H1 (cell line): ENCODE measurements at regions not wholly inside any gene's neighbourhood (a gene's known extent, or its start where the extent isn't known, plus 50 kb on each side); places are given as distances from the start of the nearest gene placed in this dataset.

Source experiments
- CTCF ChIA-PET: fragments of 300-600 bp; sonication (Branson Sonifier 250); formaldehyde crosslinking; loops from one replicate; lab custom pipeline; 2021; ENCODE audit not compliant: partially characterized antibody; lab: Charles Lee
- POLR2A ChIA-PET: fragments of 300-600 bp; sonication (Branson Sonifier 250); formaldehyde crosslinking; loops from one replicate; lab custom pipeline; 2021; ENCODE audit warnings: inconsistent platforms; ENCODE audit not compliant: partially characterized antibody; lab: Charles Lee
- DNase-seq, 2 experiments: peaks; one replicate each; pipeline versions ENCODE4 v3.0.0 to v3.0.0-alpha.2; 2010 to 2022; ENCODE audit warnings: low spot score in 2 of 2, low read depth in 1 of 2, mixed read lengths in 1 of 2
- FAIRE-seq: peaks from 2 replicates; lab custom pipeline; 2011; peaks lifted over from hg19 to GRCh38; lab: Jason Lieb, UNC
- H2AFZ ChIP-seq: 2 replicates; pipeline ENCODE4 v1.8.1; 2012; ENCODE audit warnings: low read length, inconsistent platforms
- H2AK5ac ChIP-seq: 2 replicates; pipeline ENCODE4 v1.6.1; 2013; ENCODE audit warnings: low read depth, low read length
- H2BK120ac ChIP-seq: replicated peaks from 2 replicates; pipeline ENCODE3; 2013; ENCODE audit warnings: low read depth, low read length, inconsistent platforms
- H2BK12ac ChIP-seq: 2 replicates; pipeline ENCODE4 v1.6.1; 2013; ENCODE audit warnings: low read depth, low read length
- H2BK15ac ChIP-seq: 2 replicates; pipeline ENCODE4 v1.6.1; 2013; ENCODE audit warnings: low read length
- H2BK20ac ChIP-seq: 2 replicates; pipeline ENCODE4 v1.6.1; 2013; ENCODE audit warnings: low read length
- H2BK5ac ChIP-seq: 2 replicates; pipeline ENCODE4 v1.6.1; 2013; ENCODE audit warnings: low read depth, low read length
- H3K14ac ChIP-seq: 2 replicates; pipeline ENCODE4 v1.6.1; 2013; ENCODE audit warnings: inconsistent platforms; ENCODE audit not compliant: insufficient read length
- H3K18ac ChIP-seq: 2 replicates; pipeline ENCODE4 v1.6.1; 2013; ENCODE audit warnings: low read length; ENCODE audit errors: extremely low read depth
- H3K23ac ChIP-seq: 2 replicates; pipeline ENCODE4 v1.6.1; 2013; ENCODE audit warnings: inconsistent platforms; ENCODE audit not compliant: insufficient read length
- H3K23me2 ChIP-seq: 2 replicates; pipeline ENCODE4 v1.6.1; 2013; ENCODE audit warnings: low read depth, low read length
- H3K27ac ChIP-seq: 2 replicates; pipeline ENCODE4 v1.6.1; 2011; ENCODE audit warnings: low read depth, low read length, inconsistent platforms
- H3K27me3 ChIP-seq, 4 experiments: replicated peaks in 1 of 4; 1 replicate in 1 of 4; 2 replicates in 3 of 4; pipeline versions ENCODE4 v1.6.1 to v1.8.1; 2011 to 2013; ENCODE audit warnings: low read length in 3 of 4, mild to moderate bottlenecking in 3 of 4, inconsistent platforms in 2 of 4, mixed read lengths in 2 of 4, moderate library complexity in 1 of 4; ENCODE audit not compliant: control insufficient read depth in 3 of 4, insufficient read depth in 3 of 4; ENCODE audit errors: extremely low read depth in 1 of 4
- H3K36me3 ChIP-seq, 4 experiments: 2 replicates each; pipeline versions ENCODE4 v1.6.1 to v1.8.1; 2011 to 2013; ENCODE audit warnings: mild to moderate bottlenecking in 4 of 4, low read length in 3 of 4, moderate library complexity in 2 of 4, control low read depth in 1 of 4, inconsistent platforms in 1 of 4; ENCODE audit not compliant: insufficient read depth in 4 of 4, control insufficient read depth in 2 of 4
- H3K4ac ChIP-seq: replicated peaks from 2 replicates; pipeline ENCODE3; 2013; ENCODE audit warnings: low read length, low read depth, mixed read lengths, inconsistent platforms; ENCODE audit not compliant: insufficient read length
- H3K4me1 ChIP-seq, 4 experiments: replicated peaks in 1 of 4; 1 replicate in 1 of 4; 2 replicates in 3 of 4; pipeline versions ENCODE4 v1.6.1 to v1.8.1; 2011 to 2013; ENCODE audit warnings: low read length in 3 of 4, inconsistent platforms in 2 of 4, mixed read lengths in 1 of 4; ENCODE audit not compliant: insufficient read depth in 4 of 4, control insufficient read depth in 3 of 4
- H3K4me2 ChIP-seq, 2 experiments: 2 replicates each; pipeline versions ENCODE4 v1.6.1 to v1.8.1; 2011 to 2013; ENCODE audit warnings: low read depth in 2 of 2, low read length in 2 of 2, control low read depth in 1 of 2, inconsistent platforms in 1 of 2, mild to moderate bottlenecking in 1 of 2; ENCODE audit not compliant: insufficient read depth in 1 of 2
- H3K4me3 ChIP-seq, 4 experiments: fragments of 200-600, 300-600 bp in 1 of 4; sonication (generic), shearing (Covaris generic), sonication (Bioruptor Twin) in 1 of 4; 2 replicates each; pipeline versions ENCODE4 v1.5.1 to v1.8.1; 2011 to 2016; ENCODE audit warnings: low read length in 4 of 4, low read depth in 3 of 4, control low read depth in 2 of 4, inconsistent platforms in 2 of 4, mild to moderate bottlenecking in 2 of 4, mixed read lengths in 1 of 4, moderate library complexity in 1 of 4; ENCODE audit not compliant: insufficient read depth in 2 of 4; ENCODE audit errors: extremely low read depth in 1 of 4
- H3K56ac ChIP-seq: replicated peaks from 2 replicates; pipeline ENCODE3; 2013; ENCODE audit warnings: low read depth, mild to moderate bottlenecking, mixed read lengths, low read length, inconsistent platforms; ENCODE audit not compliant: insufficient read length
- H3K79me1 ChIP-seq: 2 replicates; pipeline ENCODE4 v1.6.1; 2013; ENCODE audit warnings: low read depth, low read length, control low read depth
- H3K79me2 ChIP-seq, 2 experiments: 2 replicates each; pipeline versions ENCODE4 v1.6.1 to v1.8.1; 2012 to 2013; ENCODE audit warnings: low read length in 2 of 2, mild to moderate bottlenecking in 2 of 2, inconsistent platforms in 1 of 2; ENCODE audit not compliant: insufficient read depth in 2 of 2, control insufficient read depth in 1 of 2
- H3K9ac ChIP-seq, 4 experiments: replicated peaks in 1 of 4; 1 replicate in 1 of 4; 2 replicates in 3 of 4; pipeline versions ENCODE4 v1.6.1 to v1.8.1; 2011 to 2013; ENCODE audit warnings: low read depth in 3 of 4, low read length in 3 of 4, control low read depth in 2 of 4, mild to moderate bottlenecking in 2 of 4, moderate library complexity in 2 of 4, inconsistent platforms in 1 of 4; ENCODE audit errors: extremely low read depth in 1 of 4
- H3K9me3 ChIP-seq, 2 experiments: 2 replicates each; pipeline versions ENCODE4 v1.6.1 to v1.8.1; 2012 to 2013; ENCODE audit warnings: mild to moderate bottlenecking in 2 of 2, moderate library complexity in 2 of 2, control low read depth in 1 of 2, inconsistent platforms in 1 of 2, low read depth in 1 of 2, low read length in 1 of 2, mixed read lengths in 1 of 2; ENCODE audit not compliant: insufficient read depth in 2 of 2
- H4K20me1 ChIP-seq, 2 experiments: replicated peaks in 1 of 2; 2 replicates each; pipeline versions ENCODE3 to v1.8.1; 2011 to 2013; ENCODE audit warnings: inconsistent platforms in 2 of 2, low read length in 2 of 2, mild to moderate bottlenecking in 1 of 2; ENCODE audit not compliant: insufficient read depth in 2 of 2, control insufficient read depth in 1 of 2
- H4K5ac ChIP-seq: 2 replicates; pipeline ENCODE4 v1.6.1; 2013; ENCODE audit warnings: low read length, low read depth, mixed read lengths, inconsistent platforms; ENCODE audit not compliant: insufficient read length
- H4K8ac ChIP-seq: 2 replicates; pipeline ENCODE4 v1.8.0; 2013; ENCODE audit warnings: mild to moderate bottlenecking, moderate library complexity, low read length, inconsistent platforms; ENCODE audit not compliant: insufficient read depth; ENCODE audit errors: extremely low read depth
- H4K91ac ChIP-seq: replicated peaks from 2 replicates; pipeline ENCODE3; 2013; ENCODE audit warnings: low read length, mixed read lengths, inconsistent platforms; ENCODE audit not compliant: insufficient read length
- CHD2 ChIP-seq: IDR thresholded peaks from 2 replicates; pipeline ENCODE4 v1.6.1; 2012; ENCODE audit warnings: low read length, improper control_type of control experiment
- CTCF ChIP-seq, 3 experiments: IDR thresholded peaks; 1 replicate in 2 of 3; 2 replicates in 1 of 3; pipeline versions ENCODE4 v1.5.1 to v1.6.1; 2011; ENCODE audit warnings: low read length in 3 of 3, mild to moderate bottlenecking in 3 of 3, inconsistent platforms in 2 of 3, low read depth in 1 of 3, moderate library complexity in 1 of 3; ENCODE audit not compliant: insufficient read depth in 1 of 3; ENCODE audit errors: control extremely low read depth in 1 of 3
- E2F6 ChIP-seq: IDR thresholded peaks from 2 replicates; pipeline ENCODE4 v1.6.1; 2012; ENCODE audit warnings: inconsistent platforms
- EGR1 ChIP-seq: IDR thresholded peaks from 2 replicates; pipeline ENCODE4 v1.6.1; 2011; ENCODE audit warnings: low read depth, low read length, borderline replicate concordance
- KDM1A ChIP-seq: fragments of 200-600, 300-600 bp; sonication (generic); IDR thresholded peaks from 2 replicates; pipeline ENCODE4 v1.7.1; 2016; ENCODE audit warnings: mild to moderate bottlenecking, low read length, borderline replicate concordance
- RXRA ChIP-seq: IDR thresholded peaks from 2 replicates; pipeline ENCODE4 v1.6.1; 2011; ENCODE audit warnings: low read depth, mild to moderate bottlenecking, low read length, moderate library complexity; ENCODE audit not compliant: insufficient read depth
- SAP30 ChIP-seq: fragments of 300-600 bp; sonication (generic); IDR thresholded peaks from 2 replicates; pipeline ENCODE4 v1.7.1; 2012; ENCODE audit warnings: low read length, moderate library complexity, mild to moderate bottlenecking, inconsistent platforms; ENCODE audit not compliant: insufficient read depth, insufficient replicate concordance
- WGBS, 2 experiments: shearing (Covaris generic) in 1 of 2; methylation state at CpG; one replicate each; pipeline versions ENCODE4 v1.1.6 to v1.1.7; 2013 to 2015; ENCODE audit warnings: low lambda C conversion rate in 2 of 2, mixed read lengths in 2 of 2, inconsistent platforms in 1 of 2, low coverage in 1 of 2, missing lambda C conversion rate in 1 of 2; ENCODE audit not compliant: insufficient replicate concordance in 2 of 2, insufficient coverage in 1 of 2, insufficient read length in 1 of 2; ENCODE audit errors: extremely low coverage in 1 of 2, missing lambda C conversion rate in 1 of 2; 5-methylcytosine and 5-hydroxymethylcytosine counted together

GRCh38 chr9:107624234-107624948 is 134.8 kb upstream of the KLF4 start:
- Histone ChIP-seq H3K9ac (no peak overlapping the region), H2AK5ac (no peak overlapping the region), H3K36me3 (no peaks in the 10 kb centered on the region), H2BK120ac (no peak overlapping the region), H3K9me3 (no peaks in the 10 kb centered on the region), H3K4me1 (peaks cover 0 to 3% (median under 1%) of the 10 kb centered on the region in 4 experiments; a peak in 3 of 7 replicates), H2BK5ac (no peak overlapping the region), H4K5ac (no peak overlapping the region), H3K4me2 (no peak overlapping the region), H4K20me1 (no peaks in the 10 kb centered on the region), H3K27ac (no peak overlapping the region), H4K8ac (peak overlapping the region; percentile 12; the same call in 1 of the 2 replicates), H3K27me3 (no peaks in the 10 kb centered on the region), H3K23ac (no peak overlapping the region), H3K4me3 (no peak overlapping the region), H4K91ac (no peak overlapping the region), H3K79me2 (no peaks in the 10 kb centered on the region), H2BK12ac (no peak overlapping the region), H3K4ac (no peak overlapping the region), H2AFZ (peak overlapping the region; percentile 58; the same call in 1 of the 2 replicates), H2BK15ac (no peak overlapping the region; the same call in 1 of the 2 replicates), H3K18ac (no peak overlapping the region)
- CTCF ChIA-PET, result interaction anchor here (1.2 kb wide), 1 partner anchor 799 kb away, joined by 3 read pairs; no protein-coding TSS in a partner anchor
- FAIRE-seq (no peak), DNase-seq (no peak)
- TF ChIP-seq RXRA (no peak), EGR1 (no peak), CHD2 (no peak), KDM1A (no peak), SAP30 (no peak), CTCF (IDR thresholded peaks at IDR 0.05; ENCODE audit: control extremely low read depth in 1 of 3, insufficient read depth in 1 of 3, low read depth in 1 of 3, low read length in 3 of 3) (no peak), E2F6 (no peak)
- TF ChIP-seq, all 59 proteins: peak for 0
- Histone ChIP-seq H2BK20ac (no peak overlapping the region), H3K14ac (no peak overlapping the region), H3K79me1 (no peaks in the 10 kb centered on the region), H3K23me2 (no peaks in the 10 kb centered on the region), H3K56ac (no peak overlapping the region)
- WGBS, 2 experiments, result 88% methylated on average over 15 of the region's 15 CpGs; no CpG with 5 or more reads in 1 of the 2 experiments
- POLR2A ChIA-PET, result no interaction called here
